ENCODE measurements at regions not wholly inside any gene's neighbourhood (a gene's known extent, or its start where the extent isn't known, plus 50 kb on each side); places are given as distances from the start of the nearest gene placed in this dataset.

GRCh38 chr11:119854521-119854920 is 125.5 kb upstream of the NECTIN1 start:
- Histone ChIP-seq H3K36me3 (ENCODE audit: control insufficient read depth in 1 of 2, insufficient read depth in 2 of 2, low read length in 2 of 2) (no peaks in the 10 kb centered on the region), H3K4me1 (ENCODE audit: control insufficient read depth in 1 of 2, insufficient read depth in 2 of 2, low read length in 2 of 2) (no peaks in the 10 kb centered on the region), H3K4me3 (ENCODE audit: low read depth in 1 of 2, low read length in 2 of 2) (no peak overlapping the region), H3K27ac (ENCODE audit: low read length) (no peak overlapping the region), H3K27me3 (ENCODE audit: low read depth, low read length) (no peaks in the 10 kb centered on the region), H3K9me3 (ENCODE audit: control insufficient read depth in 1 of 2, low read length in 2 of 2) (no peaks in the 10 kb centered on the region)

DNA sequence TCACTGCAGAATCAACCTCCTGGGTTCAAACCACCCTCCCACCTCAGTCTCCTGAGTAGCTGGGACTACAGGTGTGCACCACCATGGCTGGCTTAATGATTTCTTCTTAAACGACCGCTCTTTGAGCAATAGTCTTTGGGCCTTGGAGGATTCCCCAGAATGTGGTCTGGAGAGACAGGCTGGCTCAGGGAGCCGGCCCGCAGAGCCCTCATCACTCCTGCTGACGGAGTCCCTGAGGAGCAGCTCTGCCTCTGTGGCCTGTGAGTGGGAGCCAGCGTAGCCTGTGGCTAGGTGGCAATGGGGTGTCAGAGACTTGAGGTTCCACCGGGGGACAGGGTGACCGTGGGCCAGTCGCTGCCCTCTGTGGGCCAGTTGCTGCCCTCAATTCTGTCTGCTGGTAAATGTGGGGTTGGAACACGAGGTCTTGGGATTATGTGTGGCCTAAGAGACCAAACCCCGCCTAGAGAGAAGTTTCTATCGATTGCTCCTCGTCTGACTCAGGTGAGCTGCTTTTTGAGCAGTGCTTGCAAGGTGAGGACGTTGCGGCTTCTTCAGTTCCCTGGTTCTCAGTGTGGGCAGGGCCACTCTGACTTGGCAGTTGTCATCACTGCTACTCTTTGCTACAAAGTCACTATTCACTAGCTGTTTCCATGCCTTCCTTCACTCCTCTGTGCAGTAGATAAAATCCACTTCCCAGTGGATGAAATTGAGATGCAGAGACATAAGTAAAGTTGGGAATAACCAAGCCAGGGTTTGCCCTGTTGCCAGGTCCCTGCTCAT is 124.8 kb upstream of the NECTIN1 start:
- Histone ChIP-seq H3K27me3 (ENCODE audit: low read depth, low read length) (no peaks in the 10 kb centered on the region), H3K4me3 (ENCODE audit: low read depth in 1 of 2, low read length in 2 of 2) (no peak overlapping the region), H3K4me1 (ENCODE audit: control insufficient read depth in 1 of 2, insufficient read depth in 2 of 2, low read length in 2 of 2) (no peaks in the 10 kb centered on the region), H3K27ac (ENCODE audit: low read length) (no peak overlapping the region), H3K36me3 (ENCODE audit: control insufficient read depth in 1 of 2, insufficient read depth in 2 of 2, low read length in 2 of 2) (no peaks in the 10 kb centered on the region), H3K9me3 (ENCODE audit: control insufficient read depth in 1 of 2, low read length in 2 of 2) (no peaks in the 10 kb centered on the region)

DNA sequence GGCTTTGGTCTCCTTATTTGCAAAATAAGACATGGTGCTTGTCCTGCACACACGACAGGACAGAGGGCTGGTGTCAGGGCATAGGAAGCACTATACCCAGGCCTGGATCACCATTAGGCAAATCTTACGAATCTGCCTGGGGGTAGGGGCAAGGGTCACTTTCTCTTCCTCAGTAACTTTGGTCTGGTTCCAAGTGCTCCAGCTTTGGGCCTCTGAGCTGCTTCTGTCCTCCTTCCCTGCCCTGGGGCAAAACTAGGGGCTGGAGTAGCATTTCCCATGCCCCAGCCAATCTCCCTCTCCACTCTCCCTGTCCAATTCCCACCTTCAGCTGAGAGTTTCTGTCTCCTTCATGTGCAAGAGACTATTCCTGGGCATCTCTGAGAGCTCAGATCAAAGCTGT is 123.7 kb upstream of the NECTIN1 start:
- Histone ChIP-seq H3K36me3 (ENCODE audit: control insufficient read depth in 1 of 2, insufficient read depth in 2 of 2, low read length in 2 of 2) (no peaks in the 10 kb centered on the region), H3K4me3 (ENCODE audit: low read depth in 1 of 2, low read length in 2 of 2) (no peak overlapping the region), H3K9me3 (ENCODE audit: control insufficient read depth in 1 of 2, low read length in 2 of 2) (no peaks in the 10 kb centered on the region), H3K27me3 (ENCODE audit: low read depth, low read length) (no peaks in the 10 kb centered on the region), H3K27ac (ENCODE audit: low read length) (no peak overlapping the region), H3K4me1 (ENCODE audit: control insufficient read depth in 1 of 2, insufficient read depth in 2 of 2, low read length in 2 of 2) (no peaks in the 10 kb centered on the region)

DNA sequence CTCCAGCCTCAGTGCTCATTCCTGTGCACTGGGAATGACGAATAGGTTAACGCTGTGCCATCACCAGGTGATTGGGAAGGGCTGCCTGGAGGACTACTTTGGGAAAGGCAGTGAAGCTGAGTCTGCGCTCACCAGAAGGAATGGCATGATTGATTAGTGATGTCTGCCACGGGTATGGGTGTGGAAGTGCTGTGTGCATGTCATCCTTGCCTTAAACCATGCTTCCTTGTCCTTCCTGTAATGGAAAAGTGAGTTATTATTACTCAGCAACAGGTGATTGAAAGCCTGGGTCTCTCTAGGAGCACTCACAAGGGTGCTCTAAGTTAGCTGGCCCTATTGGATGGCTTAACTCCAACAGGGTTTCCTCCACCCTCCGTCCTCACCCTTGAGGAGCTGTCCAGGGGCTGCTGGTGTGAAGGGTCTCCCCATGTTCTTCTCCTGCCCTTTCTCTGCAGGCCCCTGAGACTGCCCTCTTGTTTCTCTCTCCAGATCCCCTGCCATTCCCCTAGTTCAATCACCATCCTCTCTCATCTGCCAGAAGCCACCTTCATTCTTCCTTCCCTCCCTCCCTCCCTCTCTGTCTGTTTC is 121.9 kb upstream of the NECTIN1 start:
- no peak overlapping the region for H3K27ac ChIP-seq (ENCODE audit: low read length)
- no peaks in the 10 kb centered on the region for H3K4me1 ChIP-seq (ENCODE audit: control insufficient read depth in 1 of 2, insufficient read depth in 2 of 2, low read length in 2 of 2)
- no peaks in the 10 kb centered on the region for H3K36me3 ChIP-seq (ENCODE audit: control insufficient read depth in 1 of 2, insufficient read depth in 2 of 2, low read length in 2 of 2)
- no peak overlapping the region for H3K4me3 ChIP-seq (ENCODE audit: low read depth in 1 of 2, low read length in 2 of 2)
- H3K9me3 ChIP-seq (ENCODE audit: control insufficient read depth in 1 of 2, low read length in 2 of 2), result peaks cover 0 to 10% of the 10 kb centered on the region in 2 donors
- no peaks in the 10 kb centered on the region for H3K27me3 ChIP-seq (ENCODE audit: low read depth, low read length)

- H3K4me3 ChIP-seq (ENCODE audit: low read depth in 1 of 2, low read length in 2 of 2), result no peak overlapping the region
- H3K4me1 ChIP-seq (ENCODE audit: control insufficient read depth in 1 of 2, insufficient read depth in 2 of 2, low read length in 2 of 2), result no peaks in the 10 kb centered on the region
- H3K36me3 ChIP-seq (ENCODE audit: control insufficient read depth in 1 of 2, insufficient read depth in 2 of 2, low read length in 2 of 2), result no peaks in the 10 kb centered on the region
- H3K27me3 ChIP-seq (ENCODE audit: low read depth, low read length), result no peaks in the 10 kb centered on the region
- peaks cover 0 to 12% of the 10 kb centered on the region in 2 donors for H3K9me3 ChIP-seq (ENCODE audit: control insufficient read depth in 1 of 2, low read length in 2 of 2)
- no peak overlapping the region for H3K27ac ChIP-seq (ENCODE audit: low read length)
These were observed 120.9 kb upstream of the NECTIN1 start for GRCh38 chr11:119849872-119850271.

- no peak overlapping the region for H3K27ac ChIP-seq (ENCODE audit: low read length)
- H3K4me1 ChIP-seq (ENCODE audit: control insufficient read depth in 1 of 2, insufficient read depth in 2 of 2, low read length in 2 of 2), result no peaks in the 10 kb centered on the region
- no peaks in the 10 kb centered on the region for H3K36me3 ChIP-seq (ENCODE audit: control insufficient read depth in 1 of 2, insufficient read depth in 2 of 2, low read length in 2 of 2)
- no peak overlapping the region for H3K4me3 ChIP-seq (ENCODE audit: low read depth in 1 of 2, low read length in 2 of 2)
- H3K9me3 ChIP-seq (ENCODE audit: control insufficient read depth in 1 of 2, low read length in 2 of 2), result peaks cover 0 to 12% of the 10 kb centered on the region in 2 donors
- H3K27me3 ChIP-seq (ENCODE audit: low read depth, low read length), result no peaks in the 10 kb centered on the region
These were observed 118.9 kb upstream of the NECTIN1 start for GRCh38 chr11:119847853-119848252.

DNA sequence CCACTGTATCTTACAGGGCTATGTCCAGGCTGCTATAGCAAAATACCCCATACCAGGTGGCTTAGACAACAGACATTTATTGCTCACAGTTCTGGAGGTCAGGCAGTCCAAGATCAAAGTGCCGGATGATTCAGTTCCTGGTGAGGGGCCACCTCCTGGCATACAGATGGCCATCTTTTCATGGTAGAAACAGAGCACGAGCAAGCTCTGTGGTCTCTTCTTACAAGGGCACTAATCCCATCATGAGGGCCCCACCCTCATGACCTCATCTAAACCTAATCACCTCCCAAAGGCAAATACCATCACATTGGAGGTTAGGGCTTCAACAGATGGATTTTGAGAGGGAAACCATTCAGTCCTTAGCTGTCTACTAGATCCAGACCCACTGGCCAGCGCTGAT is 117.4 kb upstream of the NECTIN1 start:
- H3K27ac ChIP-seq (ENCODE audit: low read length), result no peak overlapping the region
- peaks cover 0 to 12% of the 10 kb centered on the region in 2 donors for H3K9me3 ChIP-seq (ENCODE audit: control insufficient read depth in 1 of 2, low read length in 2 of 2)
- no peaks in the 10 kb centered on the region for H3K4me1 ChIP-seq (ENCODE audit: control insufficient read depth in 1 of 2, insufficient read depth in 2 of 2, low read length in 2 of 2)
- H3K36me3 ChIP-seq (ENCODE audit: control insufficient read depth in 1 of 2, insufficient read depth in 2 of 2, low read length in 2 of 2), result no peaks in the 10 kb centered on the region
- H3K4me3 ChIP-seq (ENCODE audit: low read depth in 1 of 2, low read length in 2 of 2), result no peak overlapping the region
- no peaks in the 10 kb centered on the region for H3K27me3 ChIP-seq (ENCODE audit: low read depth, low read length)

DNA sequence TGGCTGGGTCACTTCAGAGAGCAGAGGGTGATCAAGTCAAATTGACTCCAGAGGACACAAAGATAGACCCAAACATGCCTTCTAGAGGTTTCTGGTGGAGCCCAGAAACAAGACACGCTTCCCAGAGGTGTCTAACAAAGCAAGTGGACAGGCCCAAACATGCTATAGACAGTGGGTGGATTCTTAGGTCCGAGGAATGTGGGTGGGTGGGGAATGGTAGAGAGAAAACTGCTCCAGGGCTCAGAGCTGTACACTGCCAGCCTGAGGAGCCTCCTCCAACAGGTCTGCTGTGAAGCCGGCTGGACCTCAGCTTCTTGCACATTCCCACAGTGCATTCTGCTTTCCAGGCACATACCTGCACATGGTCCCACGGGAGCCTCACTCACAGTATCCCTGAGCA is 116.8 kb upstream of the NECTIN1 start:
- no peak overlapping the region for H3K4me3 ChIP-seq (ENCODE audit: low read depth in 1 of 2, low read length in 2 of 2)
- no peaks in the 10 kb centered on the region for H3K4me1 ChIP-seq (ENCODE audit: control insufficient read depth in 1 of 2, insufficient read depth in 2 of 2, low read length in 2 of 2)
- H3K27ac ChIP-seq (ENCODE audit: low read length), result no peak overlapping the region
- peaks cover 0 to 12% of the 10 kb centered on the region in 2 donors for H3K9me3 ChIP-seq (ENCODE audit: control insufficient read depth in 1 of 2, low read length in 2 of 2)
- no peaks in the 10 kb centered on the region for H3K36me3 ChIP-seq (ENCODE audit: control insufficient read depth in 1 of 2, insufficient read depth in 2 of 2, low read length in 2 of 2)
- no peaks in the 10 kb centered on the region for H3K27me3 ChIP-seq (ENCODE audit: low read depth, low read length)

GRCh38 chr11:119845305-119845704 is 116.3 kb upstream of the NECTIN1 start:
- H3K27ac ChIP-seq (ENCODE audit: low read length), result no peak overlapping the region
- H3K27me3 ChIP-seq (ENCODE audit: low read depth, low read length), result no peaks in the 10 kb centered on the region
- no peaks in the 10 kb centered on the region for H3K4me1 ChIP-seq (ENCODE audit: control insufficient read depth in 1 of 2, insufficient read depth in 2 of 2, low read length in 2 of 2)
- H3K9me3 ChIP-seq (ENCODE audit: control insufficient read depth in 1 of 2, low read length in 2 of 2), result peaks cover 0 to 12% of the 10 kb centered on the region in 2 donors
- H3K36me3 ChIP-seq (ENCODE audit: control insufficient read depth in 1 of 2, insufficient read depth in 2 of 2, low read length in 2 of 2), result no peaks in the 10 kb centered on the region
- no peak overlapping the region for H3K4me3 ChIP-seq (ENCODE audit: low read depth in 1 of 2, low read length in 2 of 2)

DNA sequence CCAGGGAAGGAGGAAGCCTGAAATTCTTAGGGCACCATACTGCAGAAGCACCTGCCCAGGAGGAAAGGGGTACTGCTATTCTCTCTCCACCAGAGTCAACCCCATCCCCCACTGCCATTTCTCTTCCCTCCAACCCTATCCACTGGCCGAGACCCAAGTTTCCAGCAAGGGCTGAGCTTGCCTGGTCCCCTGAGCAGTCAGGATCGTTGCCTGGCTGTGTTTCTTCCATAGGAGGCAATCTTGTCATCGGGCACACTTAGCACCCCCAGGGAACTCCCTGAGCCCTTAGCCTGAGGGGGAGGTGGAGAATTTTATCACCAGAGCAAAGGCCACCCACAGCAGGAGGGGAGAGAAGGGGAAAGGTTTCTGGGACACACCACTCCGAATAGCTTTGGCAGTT is 115.8 kb upstream of the NECTIN1 start:
- H3K27me3 ChIP-seq (ENCODE audit: low read depth, low read length), result no peaks in the 10 kb centered on the region
- H3K9me3 ChIP-seq (ENCODE audit: control insufficient read depth in 1 of 2, low read length in 2 of 2), result peaks cover 0 to 12% of the 10 kb centered on the region in 2 donors
- H3K4me1 ChIP-seq (ENCODE audit: control insufficient read depth in 1 of 2, insufficient read depth in 2 of 2, low read length in 2 of 2), result no peaks in the 10 kb centered on the region
- no peaks in the 10 kb centered on the region for H3K36me3 ChIP-seq (ENCODE audit: control insufficient read depth in 1 of 2, insufficient read depth in 2 of 2, low read length in 2 of 2)
- no peak overlapping the region for H3K27ac ChIP-seq (ENCODE audit: low read length)
- H3K4me3 ChIP-seq (ENCODE audit: low read depth in 1 of 2, low read length in 2 of 2), result no peak overlapping the region

GRCh38 chr11:119843877-119844276 is 114.9 kb upstream of the NECTIN1 start:
- H3K4me1 ChIP-seq (ENCODE audit: control insufficient read depth in 1 of 2, insufficient read depth in 2 of 2, low read length in 2 of 2), result no peaks in the 10 kb centered on the region
- no peak overlapping the region for H3K27ac ChIP-seq (ENCODE audit: low read length)
- no peak overlapping the region for H3K4me3 ChIP-seq (ENCODE audit: low read depth in 1 of 2, low read length in 2 of 2)
- no peaks in the 10 kb centered on the region for H3K27me3 ChIP-seq (ENCODE audit: low read depth, low read length)
- no peaks in the 10 kb centered on the region for H3K36me3 ChIP-seq (ENCODE audit: control insufficient read depth in 1 of 2, insufficient read depth in 2 of 2, low read length in 2 of 2)
- H3K9me3 ChIP-seq (ENCODE audit: control insufficient read depth in 1 of 2, low read length in 2 of 2), result peaks cover 0 to 12% of the 10 kb centered on the region in 2 donors

- Histone ChIP-seq H3K36me3 (ENCODE audit: control insufficient read depth in 1 of 2, insufficient read depth in 2 of 2, low read length in 2 of 2) (no peaks in the 10 kb centered on the region), H3K9me3 (ENCODE audit: control insufficient read depth in 1 of 2, low read length in 2 of 2) (peaks cover 0 to 12% of the 10 kb centered on the region in 2 donors), H3K27ac (ENCODE audit: low read length) (no peak overlapping the region), H3K4me1 (ENCODE audit: control insufficient read depth in 1 of 2, insufficient read depth in 2 of 2, low read length in 2 of 2) (no peaks in the 10 kb centered on the region), H3K27me3 (ENCODE audit: low read depth, low read length) (no peaks in the 10 kb centered on the region), H3K4me3 (ENCODE audit: low read depth in 1 of 2, low read length in 2 of 2) (no peak overlapping the region)
These were observed 113.7 kb upstream of the NECTIN1 start for GRCh38 chr11:119842731-119843130.
